ENCODE measurements at regions not wholly inside any gene's neighbourhood (a gene's known extent, or its start where the extent isn't known, plus 50 kb on each side); places are given as distances from the start of the nearest gene placed in this dataset.

GRCh38 chr2:120548627-120549608 is 186.8 kb upstream of the GLI2 start:
- Histone ChIP-seq H3K14ac (ENCODE audit: insufficient read length) (no peak overlapping the region), H2AFZ (ENCODE audit: low read length) (no peak overlapping the region), H3K9me3 (ENCODE audit: insufficient read depth in 2 of 2, low read depth in 1 of 2, low read length in 1 of 2) (no peaks in the 10 kb centered on the region), H4K5ac (ENCODE audit: insufficient read length, low read depth, low read length) (no peak overlapping the region), H3K4ac (replicated peaks; ENCODE audit: insufficient read length, low read depth, low read length) (no peak overlapping the region), H4K91ac (replicated peaks; ENCODE audit: insufficient read length, low read length) (no peak overlapping the region), H3K4me3 (ENCODE audit: extremely low read depth in 1 of 4, insufficient read depth in 2 of 4, low read depth in 3 of 4, low read length in 4 of 4) (no peak overlapping the region), H3K9ac (replicated peaks in 1 of 4; ENCODE audit: extremely low read depth in 1 of 4, low read depth in 3 of 4, low read length in 3 of 4) (no peak overlapping the region), H2AK5ac (ENCODE audit: low read depth, low read length) (no peak overlapping the region), H3K56ac (replicated peaks; ENCODE audit: insufficient read length, low read depth, low read length) (no peak overlapping the region), H4K8ac (ENCODE audit: extremely low read depth, insufficient read depth, low read length) (no peak overlapping the region), H2BK5ac (ENCODE audit: low read depth, low read length) (no peak overlapping the region), H3K36me3 (ENCODE audit: control insufficient read depth in 2 of 4, insufficient read depth in 4 of 4, low read length in 3 of 4) (no peaks in the 10 kb centered on the region), H3K18ac (ENCODE audit: extremely low read depth, low read length) (no peak overlapping the region), H3K23me2 (ENCODE audit: low read depth, low read length) (peaks cover 2% of the 10 kb centered on the region; the same call in 1 of the 2 replicates), H2BK12ac (ENCODE audit: low read depth, low read length) (no peak overlapping the region), H3K23ac (ENCODE audit: insufficient read length) (no peak overlapping the region), H4K20me1 (replicated peaks in 1 of 2; ENCODE audit: control insufficient read depth in 1 of 2, insufficient read depth in 2 of 2, low read length in 2 of 2) (peaks cover 0 to 2% of the 10 kb centered on the region in 2 experiments), H3K4me2 (ENCODE audit: insufficient read depth in 1 of 2, low read depth in 2 of 2, low read length in 2 of 2) (no peak overlapping the region), H2BK15ac (ENCODE audit: low read length) (no peak overlapping the region), H3K4me1 (replicated peaks in 1 of 4; ENCODE audit: control insufficient read depth in 3 of 4, insufficient read depth in 4 of 4, low read length in 3 of 4) (peaks cover 0 to 3% (median 1%) of the 10 kb centered on the region in 4 experiments; a peak in 2 of 7 replicates), H3K79me1 (ENCODE audit: low read depth, low read length) (no peaks in the 10 kb centered on the region), H2BK120ac (replicated peaks; ENCODE audit: low read depth, low read length) (no peak overlapping the region), H2BK20ac (ENCODE audit: low read length) (no peak overlapping the region), H3K27ac (ENCODE audit: low read depth, low read length) (no peak overlapping the region), H3K27me3 (replicated peaks in 1 of 4; ENCODE audit: control insufficient read depth in 3 of 4, extremely low read depth in 1 of 4, insufficient read depth in 3 of 4, low read length in 3 of 4) (peaks cover 4 to 18% (median 13%) of the 10 kb centered on the region in 4 experiments), H3K79me2 (ENCODE audit: control insufficient read depth in 1 of 2, insufficient read depth in 2 of 2, low read length in 2 of 2) (no peaks in the 10 kb centered on the region)
- DNase-seq (ENCODE audit: low read depth in 1 of 2, low spot score in 2 of 2) (no peak), FAIRE-seq (no peak)
- ChIA-PET POLR2A (ENCODE audit: partially characterized antibody) (interaction anchor here (1.1 kb wide), 1 partner anchor 527 kb away, joined by 3 read pairs; no protein-coding TSS in a partner anchor), CTCF (ENCODE audit: partially characterized antibody) (interaction anchor here (0.6 to 5.6 kb wide), 13 partner anchors 12 to 482 kb away, joined by 3 to 38 read pairs (median 4); no protein-coding TSS in a partner anchor)
- 89% methylated on average over 16 of the region's 16 CpGs; no CpG with 5 or more reads in 1 of the 2 experiments for WGBS, 2 experiments (ENCODE audit: extremely low coverage in 1 of 2, insufficient coverage in 1 of 2, insufficient read length in 1 of 2, insufficient replicate concordance in 2 of 2, low coverage in 1 of 2, low lambda C conversion rate in 2 of 2, missing lambda C conversion rate in 1 of 2)
- TF ChIP-seq SP2 (IDR thresholded peaks at IDR 0.05; ENCODE audit: low read length) (no peak), RBBP5 (IDR thresholded peaks at IDR 0.05; ENCODE audit: borderline replicate concordance, low read depth, low read length) (no peak), CHD2 (IDR thresholded peaks at IDR 0.05; ENCODE audit: low read length) (no peak), EGR1 (IDR thresholded peaks at IDR 0.05; ENCODE audit: borderline replicate concordance, low read depth, low read length) (no peak), MAX (IDR thresholded peaks at IDR 0.05) (no peak), FOSL1 (IDR thresholded peaks at IDR 0.05; ENCODE audit: insufficient read depth, low read depth, low read length) (no peak), CEBPB (IDR thresholded peaks at IDR 0.05; ENCODE audit: low read depth, low read length) (no peak), TBP (IDR thresholded peaks at IDR 0.05; ENCODE audit: low read depth, low read length) (no peak), CBX8 (IDR thresholded peaks at IDR 0.05; ENCODE audit: borderline replicate concordance, low read depth, low read length) (no peak), RFX5 (IDR thresholded peaks at IDR 0.05; ENCODE audit: borderline replicate concordance, low read depth, low read length) (no peak), RAD21 (IDR thresholded peaks at IDR 0.05 in 1 of 2, conservative IDR thresholded peaks at IDR 0.05 in 1 of 2; ENCODE audit: low read depth in 2 of 2, low read length in 2 of 2) (no peak), BCL11A (IDR thresholded peaks at IDR 0.05; ENCODE audit: low read depth in 2 of 2, low read length in 2 of 2) (no peak)
